ENCODE measurements at regions not wholly inside any gene's neighbourhood (a gene's known extent, or its start where the extent isn't known, plus 50 kb on each side); places are given as distances from the start of the nearest gene placed in this dataset.

- TF ChIP-seq CTCF (IDR thresholded peaks at IDR 0.05) (no peak), POLR2A (IDR thresholded peaks at IDR 0.05) (no peak)
Measured at GRCh38 chr7:54255242-54255641, 286.9 kb upstream of the VSTM2A start.

Measured in adrenal gland (tissue), 5 donors.